B cell (primary cell): ENCODE measurements at regions not wholly inside any gene's neighbourhood (a gene's known extent, or its start where the extent isn't known, plus 50 kb on each side); places are given as distances from the start of the nearest gene placed in this dataset.

ENCODE experiments used
- ATAC-seq: fragments of 200-7000 bp; cut with Tn5 transposase; one replicate; pipeline ENCODE4 v1.10.0; 2021; ENCODE audit warnings: low read depth, mild to moderate bottlenecking, moderate number of reproducible peaks, moderate library complexity
- CTCF ChIA-PET: fragments of 350-600 bp; sonication (Branson Sonifier 250); formaldehyde crosslinking; loops from one replicate; lab custom pipeline; 2021; ENCODE audit warnings: antibody characterized with exemption, inconsistent platforms; lab: Charles Lee
- POLR2A ChIA-PET: fragments of 350-600 bp; sonication (Branson Sonifier 250); formaldehyde crosslinking; loops from one replicate; lab custom pipeline; 2021; ENCODE audit warnings: antibody characterized with exemption; lab: Charles Lee
- DNase-seq: peaks from one replicate; pipeline ENCODE4 v3.0.0; 2013
- H2AFZ ChIP-seq: 2 replicates; pipeline ENCODE4 v1.6.1; 2012; ENCODE audit warnings: mild to moderate bottlenecking, low read depth, low read length; ENCODE audit not compliant: insufficient read depth, poor library complexity, severe bottlenecking
- H3K27ac ChIP-seq, 2 donors: 1 replicate in 1 of 2; 2 replicates in 1 of 2; pipeline ENCODE4 v1.5.1; 2012 to 2013; ENCODE audit warnings: low read length in 2 of 2, mild to moderate bottlenecking in 2 of 2, moderate library complexity in 1 of 2
- H3K27me3 ChIP-seq, 4 experiments: fragments of 200-600 bp in 1 of 4; sonication (generic) in 1 of 4; replicated peaks in 1 of 4; 1 replicate in 2 of 4; 2 replicates in 2 of 4; pipeline versions ENCODE4 v1.6.1 to v1.7.0; 2013 to 2016; ENCODE audit warnings: low read length in 3 of 4, mild to moderate bottlenecking in 2 of 4, mixed read lengths in 1 of 4, moderate library complexity in 1 of 4; ENCODE audit not compliant: insufficient read depth in 4 of 4, control insufficient read depth in 3 of 4; ENCODE audit errors: control extremely low read depth in 1 of 4
- H3K36me3 ChIP-seq, 2 experiments: replicated peaks in 1 of 2; 1 replicate in 1 of 2; 2 replicates in 1 of 2; pipeline versions ENCODE4 v1.6.1 to v1.7.1; 2013; ENCODE audit warnings: low read length in 1 of 2; ENCODE audit not compliant: insufficient read depth in 2 of 2, control insufficient read depth in 1 of 2; ENCODE audit errors: control extremely low read depth in 1 of 2, extremely low read depth in 1 of 2
- H3K4me1 ChIP-seq, 2 donors: fragments of 200-600 bp in 1 of 2; sonication (generic) in 1 of 2; 1 replicate in 1 of 2; 2 replicates in 1 of 2; pipeline versions ENCODE4 v1.5.1 to v1.6.1; 2013 to 2017; ENCODE audit warnings: low read length in 2 of 2; ENCODE audit not compliant: control insufficient read depth in 2 of 2, insufficient read depth in 2 of 2
- H3K4me2 ChIP-seq: replicated peaks from 2 replicates; pipeline ENCODE3; 2012; ENCODE audit warnings: mild to moderate bottlenecking, low read depth, low read length; ENCODE audit not compliant: poor library complexity, severe bottlenecking
- H3K4me3 ChIP-seq, 5 experiments: fragments of 200-600 bp in 1 of 5; sonication (generic) in 1 of 5; 1 replicate in 3 of 5; 2 replicates in 2 of 5; pipeline versions ENCODE4 v1.5.1 to v1.7.0; 2011 to 2016; ENCODE audit warnings: low read length in 4 of 5, mild to moderate bottlenecking in 4 of 5, low read depth in 2 of 5, control low read depth in 1 of 5, moderate library complexity in 1 of 5; ENCODE audit not compliant: insufficient read depth in 1 of 5; ENCODE audit errors: control extremely low read depth in 1 of 5, extremely low read depth in 1 of 5
- H3K79me2 ChIP-seq: fragments of 200-600 bp; sonication (generic); one replicate; pipeline ENCODE4 v1.6.0; 2016; ENCODE audit warnings: low read length; ENCODE audit not compliant: control insufficient read depth, insufficient read depth
- H3K9ac ChIP-seq: fragments of 200-600 bp; sonication (generic); 2 replicates; pipeline ENCODE4 v1.6.1; 2017; ENCODE audit warnings: mild to moderate bottlenecking, low read length, moderate library complexity
- H3K9me3 ChIP-seq, 3 donors: one replicate each; pipeline versions ENCODE4 v1.6.1 to v1.7.1; 2013; ENCODE audit warnings: low read length in 2 of 3; ENCODE audit not compliant: control insufficient read depth in 2 of 3, insufficient read depth in 1 of 3; ENCODE audit errors: control extremely low read depth in 1 of 3
- H4K20me1 ChIP-seq: 2 replicates; pipeline ENCODE4 v1.6.0; 2012; ENCODE audit warnings: mild to moderate bottlenecking, low read length; ENCODE audit not compliant: insufficient read depth, control insufficient read depth, poor library complexity, severe bottlenecking
- H3K27ac Mint-ChIP-seq: one replicate; pipeline ENCODE4 v1.8.0; 2021; ENCODE audit warnings: mixed read lengths
- H3K27me3 Mint-ChIP-seq: one replicate; pipeline ENCODE4 v1.8.0; 2021; ENCODE audit warnings: mixed read lengths
- H3K4me1 Mint-ChIP-seq: one replicate; pipeline ENCODE4 v1.8.0; 2021; ENCODE audit warnings: mixed read lengths
- H3K4me3 Mint-ChIP-seq: one replicate; pipeline ENCODE4 v1.8.0; 2021; ENCODE audit warnings: mixed read lengths
- H3K9me3 Mint-ChIP-seq: one replicate; pipeline ENCODE4 v1.8.0; 2022; ENCODE audit warnings: mixed read lengths; ENCODE audit not compliant: insufficient read depth
- EZH2 ChIP-seq: IDR thresholded peaks from 2 replicates; pipeline ENCODE4 v1.6.1; 2012; ENCODE audit warnings: borderline replicate concordance, low read depth, mild to moderate bottlenecking, moderate library complexity, low read length; ENCODE audit not compliant: insufficient read depth, poor library complexity, severe bottlenecking
- WGBS: methylation state at CpG from one replicate; pipeline ENCODE4 v1.1.5; 2013; ENCODE audit warnings: missing lambda C conversion rate; ENCODE audit not compliant: insufficient coverage; 5-methylcytosine and 5-hydroxymethylcytosine counted together
- intact Hi-C: fragments of 100-400 bp; cut with micrococcal nuclease; formaldehyde crosslinking; loops from one replicate; pipeline ENCODE4 v1.10.0; 2022
- TF ChIP-seq, protein P1 (sequence below): fragments of 200-600 bp; IDR thresholded peaks from one replicate; pipeline ENCODE4 v1.8.0; 2022; ENCODE audit warnings: antibody characterized with exemption, mild to moderate bottlenecking

DNA sequence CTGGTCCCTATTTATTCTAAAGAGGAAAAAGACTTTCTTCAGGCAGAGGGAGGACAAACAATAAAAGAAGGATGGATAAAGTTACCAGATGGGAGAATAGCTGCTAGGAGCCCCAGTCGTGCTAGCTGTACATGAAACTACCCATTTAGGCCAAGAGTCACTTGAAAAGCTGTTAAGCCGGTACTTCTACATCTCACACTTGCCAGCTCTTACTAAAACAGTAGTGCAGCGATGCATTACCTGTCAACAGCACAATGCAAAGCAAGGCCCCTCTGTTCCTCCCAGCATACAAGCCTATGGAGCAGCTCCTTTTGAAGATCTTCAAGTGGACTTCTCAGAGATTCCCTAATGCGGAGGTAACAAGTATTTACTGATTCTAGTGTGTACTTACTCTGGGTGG is 1138.8 kb downstream of the ARAP2 start:
- Histone ChIP-seq H2AFZ (no peak overlapping the region), H4K20me1 (no peaks in the 10 kb centered on the region), H3K9me3 (peaks cover 0 to 14% (median 3%) of the 10 kb centered on the region in 3 donors), H3K27me3 (no peaks in the 10 kb centered on the region), H3K4me1 (no peaks in the 10 kb centered on the region), H3K4me2 (no peak overlapping the region), H3K9ac (no peak overlapping the region), H3K4me3 (no peak overlapping the region), H3K27ac (no peak overlapping the region), H3K79me2 (no peaks in the 10 kb centered on the region), H3K36me3 (no peaks in the 10 kb centered on the region)
- DNase-seq (no peak), ATAC-seq (no peak)
- ChIA-PET POLR2A (no interaction called here), CTCF (no interaction called here)
- no peaks in the 10 kb centered on the region for H3K27me3 Mint-ChIP-seq
- WGBS: 97% methylated on average over 3 of the region's 4 CpGs
- TF ChIP-seq EZH2: no peak
- TF ChIP-seq, protein P1, sequence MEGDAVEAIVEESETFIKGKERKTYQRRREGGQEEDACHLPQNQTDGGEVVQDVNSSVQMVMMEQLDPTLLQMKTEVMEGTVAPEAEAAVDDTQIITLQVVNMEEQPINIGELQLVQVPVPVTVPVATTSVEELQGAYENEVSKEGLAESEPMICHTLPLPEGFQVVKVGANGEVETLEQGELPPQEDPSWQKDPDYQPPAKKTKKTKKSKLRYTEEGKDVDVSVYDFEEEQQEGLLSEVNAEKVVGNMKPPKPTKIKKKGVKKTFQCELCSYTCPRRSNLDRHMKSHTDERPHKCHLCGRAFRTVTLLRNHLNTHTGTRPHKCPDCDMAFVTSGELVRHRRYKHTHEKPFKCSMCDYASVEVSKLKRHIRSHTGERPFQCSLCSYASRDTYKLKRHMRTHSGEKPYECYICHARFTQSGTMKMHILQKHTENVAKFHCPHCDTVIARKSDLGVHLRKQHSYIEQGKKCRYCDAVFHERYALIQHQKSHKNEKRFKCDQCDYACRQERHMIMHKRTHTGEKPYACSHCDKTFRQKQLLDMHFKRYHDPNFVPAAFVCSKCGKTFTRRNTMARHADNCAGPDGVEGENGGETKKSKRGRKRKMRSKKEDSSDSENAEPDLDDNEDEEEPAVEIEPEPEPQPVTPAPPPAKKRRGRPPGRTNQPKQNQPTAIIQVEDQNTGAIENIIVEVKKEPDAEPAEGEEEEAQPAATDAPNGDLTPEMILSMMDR: no peak
- H3K4me1 Mint-ChIP-seq: no peaks in the 10 kb centered on the region
- peaks cover 3% of the 10 kb centered on the region for H3K9me3 Mint-ChIP-seq
- no peak overlapping the region for H3K4me3 Mint-ChIP-seq
- H3K27ac Mint-ChIP-seq: no peak overlapping the region
- intact Hi-C loops: no loop called here

DNA sequence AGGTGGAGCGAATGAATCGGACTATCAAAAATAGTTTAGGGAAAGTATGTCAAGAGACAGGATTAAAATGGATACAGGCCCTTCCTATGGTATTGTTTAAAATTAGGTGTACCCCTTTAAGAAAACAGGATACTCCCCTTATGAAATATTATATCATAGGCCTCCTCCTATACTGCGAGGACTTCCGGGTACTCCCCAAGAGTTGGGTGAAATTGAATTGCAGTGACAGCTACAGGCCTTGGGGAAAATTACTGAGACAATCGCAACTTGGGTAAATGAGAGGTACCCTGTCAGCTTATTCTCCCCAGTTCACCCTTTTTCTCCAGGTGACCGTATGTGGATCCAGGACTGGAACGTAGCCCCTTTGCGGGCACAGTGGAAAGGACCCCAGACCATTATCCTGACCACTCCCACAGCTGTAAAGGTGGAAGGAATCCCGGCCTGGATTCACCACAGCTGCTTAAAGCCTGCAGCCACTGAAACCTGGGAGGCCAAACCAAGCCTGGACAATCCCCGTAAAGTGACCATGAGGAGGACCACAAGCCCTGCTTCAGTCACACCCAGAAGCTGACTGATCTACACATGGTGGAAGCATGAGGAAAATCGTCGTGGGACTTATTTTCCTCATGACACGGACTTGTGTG is 1138.1 kb downstream of the ARAP2 start:
- DNase-seq (no peak), ATAC-seq (no peak)
- no peaks in the 10 kb centered on the region for H3K4me1 Mint-ChIP-seq
- H3K36me3 ChIP-seq: no peaks in the 10 kb centered on the region
- no peak overlapping the region for H3K4me2 ChIP-seq
- no peaks in the 10 kb centered on the region for H3K27me3 Mint-ChIP-seq
- H3K27ac Mint-ChIP-seq: no peak overlapping the region
- H4K20me1 ChIP-seq: no peaks in the 10 kb centered on the region
- 93% methylated on average over 5 of the region's 13 CpGs for WGBS
- H2AFZ ChIP-seq: no peak overlapping the region
- no peak overlapping the region for H3K27ac ChIP-seq
- no peaks in the 10 kb centered on the region for H3K79me2 ChIP-seq
- intact Hi-C loops: no loop called here
- no peaks in the 10 kb centered on the region for H3K27me3 ChIP-seq
- peaks cover 0 to 14% (median under 1%) of the 10 kb centered on the region in 3 donors for H3K9me3 ChIP-seq
- peaks cover 3% of the 10 kb centered on the region for H3K9me3 Mint-ChIP-seq
- no peak for TF ChIP-seq EZH2
- TF ChIP-seq, protein P1: no peak
- POLR2A ChIA-PET: no interaction called here
- no peak overlapping the region for H3K4me3 ChIP-seq
- no peak overlapping the region for H3K4me3 Mint-ChIP-seq
- H3K4me1 ChIP-seq: no peaks in the 10 kb centered on the region
- CTCF ChIA-PET: no interaction called here
- H3K9ac ChIP-seq: no peak overlapping the region
